DOHH2 (cell line): ENCODE measurements at regions not wholly inside any gene's neighbourhood (a gene's known extent, or its start where the extent isn't known, plus 50 kb on each side); places are given as distances from the start of the nearest gene placed in this dataset.

Experiments used
- H3F3A ChIP-seq: fragments of 200-600 bp; sonication (generic), shearing (Covaris generic); 2 replicates; pipeline ENCODE4 v1.6.0; 2016; ENCODE audit warnings: antibody characterized with exemption, mild to moderate bottlenecking; ENCODE audit not compliant: control insufficient read depth, insufficient read depth
- H3K27ac ChIP-seq: fragments of 200-600 bp; sonication (generic); 2 replicates; pipeline ENCODE4 v1.5.1; 2014; ENCODE audit warnings: low read depth, mild to moderate bottlenecking, low read length, moderate library complexity
- H3K27me3 ChIP-seq: fragments of 200-600 bp; sonication (generic); 2 replicates; pipeline ENCODE4 v1.6.1; 2014; ENCODE audit warnings: mild to moderate bottlenecking, low read length, mixed read lengths; ENCODE audit not compliant: control insufficient read depth
- H3K36me3 ChIP-seq: fragments of 200-600 bp; sonication (generic); 2 replicates; pipeline ENCODE4 v1.6.1; 2014; ENCODE audit warnings: mild to moderate bottlenecking, low read length, moderate library complexity, mixed read lengths; ENCODE audit not compliant: control insufficient read depth
- H3K4me1 ChIP-seq: fragments of 200-600 bp; sonication (generic); 2 replicates; pipeline ENCODE4 v1.6.1; 2014; ENCODE audit warnings: mild to moderate bottlenecking, low read length, mixed read lengths; ENCODE audit not compliant: control insufficient read depth
- H3K4me2 ChIP-seq: fragments of 200-600 bp; sonication (generic); 2 replicates; pipeline ENCODE4 v1.6.0; 2014; ENCODE audit warnings: mild to moderate bottlenecking, low read length, moderate library complexity
- H3K4me3 ChIP-seq: fragments of 200-600 bp; sonication (generic); 2 replicates; pipeline ENCODE4 v1.5.1; 2014; ENCODE audit warnings: mild to moderate bottlenecking, low read length, mixed read lengths
- H3K79me2 ChIP-seq: fragments of 200-600 bp; sonication (generic); 2 replicates; pipeline ENCODE4 v1.6.1; 2014; ENCODE audit warnings: mild to moderate bottlenecking, low read length, mixed read lengths; ENCODE audit not compliant: control insufficient read depth
- H3K9me2 ChIP-seq: fragments of 200-600 bp; sonication (generic); replicated peaks from 2 replicates; pipeline ENCODE4 v1.6.1; 2014; ENCODE audit warnings: mild to moderate bottlenecking, low read length, mixed read lengths; ENCODE audit not compliant: control insufficient read depth
- H3K9me3 ChIP-seq: fragments of 200-600 bp; sonication (generic); 2 replicates; pipeline ENCODE4 v1.6.1; 2014; ENCODE audit warnings: antibody characterized with exemption, low read length, mixed read lengths; ENCODE audit not compliant: control insufficient read depth, insufficient read depth
- H4K20me1 ChIP-seq: fragments of 200-600 bp; sonication (generic); 2 replicates; pipeline ENCODE4 v1.6.0; 2014; ENCODE audit warnings: low read depth, mild to moderate bottlenecking, antibody characterized with exemption, low read length, moderate library complexity; ENCODE audit not compliant: control insufficient read depth, insufficient read depth
- EZH2phosphoT487 ChIP-seq: fragments of 200-600 bp; sonication (generic); IDR thresholded peaks from 2 replicates; pipeline ENCODE4 v1.6.1; 2017; ENCODE audit warnings: borderline replicate concordance, mild to moderate bottlenecking, antibody characterized with exemption, low read length, moderate library complexity, mixed read lengths
- TF ChIP-seq, protein P1 (sequence below): fragments of 200-600 bp; sonication (generic); IDR thresholded peaks from one replicate; pipeline ENCODE4 v1.5.1; 2014; ENCODE audit warnings: antibody characterized with exemption, mild to moderate bottlenecking, low read depth, low read length; ENCODE audit not compliant: poor library complexity, severe bottlenecking

DNA sequence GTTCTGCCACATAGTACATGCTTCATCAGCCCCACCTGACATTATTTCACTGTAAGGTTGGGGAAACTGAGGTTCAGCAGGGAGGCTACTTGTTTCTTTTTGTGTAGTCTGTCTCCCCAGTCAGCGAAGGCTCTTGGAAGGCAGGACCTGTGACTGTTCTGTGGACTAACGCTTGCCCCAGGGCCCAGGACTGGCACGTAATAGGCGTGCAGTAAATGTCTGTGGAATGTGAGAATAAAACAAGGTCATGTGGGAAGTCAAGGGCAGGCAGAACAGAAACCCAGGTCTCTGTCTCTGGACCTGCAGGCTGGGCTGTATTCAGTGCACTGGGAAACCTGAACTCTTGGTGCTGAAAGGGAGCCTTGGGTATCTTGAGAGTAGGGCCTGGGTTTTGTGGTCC is 168.7 kb downstream of the RPS24 start:
- Histone ChIP-seq H3K4me1 (no peaks in the 10 kb centered on the region), H3K4me2 (no peak overlapping the region), H3F3A (no peaks in the 10 kb centered on the region), H3K9me3 (no peaks in the 10 kb centered on the region), H3K27ac (no peak overlapping the region), H3K4me3 (no peak overlapping the region), H3K9me2 (no peaks in the 10 kb centered on the region), H3K36me3 (no peaks in the 10 kb centered on the region), H4K20me1 (no peaks in the 10 kb centered on the region), H3K79me2 (no peaks in the 10 kb centered on the region), H3K27me3 (no peaks in the 10 kb centered on the region; the same call in 1 of the 2 replicates)
- no peak for TF ChIP-seq EZH2phosphoT487
- TF ChIP-seq, protein P1, sequence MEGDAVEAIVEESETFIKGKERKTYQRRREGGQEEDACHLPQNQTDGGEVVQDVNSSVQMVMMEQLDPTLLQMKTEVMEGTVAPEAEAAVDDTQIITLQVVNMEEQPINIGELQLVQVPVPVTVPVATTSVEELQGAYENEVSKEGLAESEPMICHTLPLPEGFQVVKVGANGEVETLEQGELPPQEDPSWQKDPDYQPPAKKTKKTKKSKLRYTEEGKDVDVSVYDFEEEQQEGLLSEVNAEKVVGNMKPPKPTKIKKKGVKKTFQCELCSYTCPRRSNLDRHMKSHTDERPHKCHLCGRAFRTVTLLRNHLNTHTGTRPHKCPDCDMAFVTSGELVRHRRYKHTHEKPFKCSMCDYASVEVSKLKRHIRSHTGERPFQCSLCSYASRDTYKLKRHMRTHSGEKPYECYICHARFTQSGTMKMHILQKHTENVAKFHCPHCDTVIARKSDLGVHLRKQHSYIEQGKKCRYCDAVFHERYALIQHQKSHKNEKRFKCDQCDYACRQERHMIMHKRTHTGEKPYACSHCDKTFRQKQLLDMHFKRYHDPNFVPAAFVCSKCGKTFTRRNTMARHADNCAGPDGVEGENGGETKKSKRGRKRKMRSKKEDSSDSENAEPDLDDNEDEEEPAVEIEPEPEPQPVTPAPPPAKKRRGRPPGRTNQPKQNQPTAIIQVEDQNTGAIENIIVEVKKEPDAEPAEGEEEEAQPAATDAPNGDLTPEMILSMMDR: no peak

DNA sequence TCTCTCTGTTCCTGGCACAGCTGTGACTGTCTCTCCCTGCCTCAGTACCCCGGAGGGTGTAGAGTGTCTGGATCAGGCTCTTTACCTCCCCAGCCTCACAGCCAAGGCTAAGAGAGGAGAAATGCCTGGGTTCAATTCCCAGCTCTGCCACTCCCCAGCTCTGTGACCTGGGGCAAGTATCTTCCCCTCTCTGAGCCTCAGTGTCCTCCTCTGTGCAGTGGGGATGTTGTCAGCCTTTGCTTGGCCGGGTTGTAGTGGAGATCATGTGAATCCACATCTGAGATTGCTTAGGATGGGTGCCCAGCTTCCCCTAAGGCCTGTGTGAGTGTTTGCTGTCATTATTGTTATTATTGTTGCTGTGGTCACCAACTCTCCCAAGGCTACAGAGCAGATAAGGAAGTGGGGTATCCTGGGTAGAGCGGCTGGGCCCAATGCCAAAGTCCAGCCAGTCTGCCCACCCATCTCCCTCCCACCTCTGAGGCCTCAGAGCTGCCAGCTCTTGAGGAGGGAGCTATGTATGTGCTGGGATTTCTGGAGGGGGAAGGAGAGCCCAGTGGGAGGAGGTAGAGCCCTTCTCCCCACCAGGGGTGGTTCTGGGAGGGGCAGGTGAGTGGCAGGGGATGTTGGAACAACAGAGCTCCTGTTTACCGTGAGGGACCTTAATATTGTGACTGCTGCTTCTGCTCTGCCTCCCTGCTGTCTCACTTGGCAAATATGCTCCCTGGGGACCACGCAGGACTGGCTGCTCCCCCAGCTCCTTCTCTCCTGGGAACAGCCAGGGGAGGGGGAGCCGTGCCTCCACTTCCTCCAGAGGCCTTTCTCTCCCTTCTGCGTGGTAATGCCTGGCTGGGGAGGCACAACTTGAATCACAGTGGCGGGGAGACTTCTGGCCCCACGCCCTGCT is 170.5 kb downstream of the RPS24 start:
- no peak overlapping the region for H3K27ac ChIP-seq
- no peak overlapping the region for H3K4me3 ChIP-seq
- no peaks in the 10 kb centered on the region for H3K4me1 ChIP-seq
- TF ChIP-seq, protein P1: no peak
- no peak for TF ChIP-seq EZH2phosphoT487
- H3K9me2 ChIP-seq: no peaks in the 10 kb centered on the region
- H3K4me2 ChIP-seq: no peak overlapping the region
- no peaks in the 10 kb centered on the region for H3K79me2 ChIP-seq
- no peaks in the 10 kb centered on the region for H3K36me3 ChIP-seq
- H3K27me3 ChIP-seq: no peaks in the 10 kb centered on the region
- H4K20me1 ChIP-seq: no peaks in the 10 kb centered on the region
- H3K9me3 ChIP-seq: no peaks in the 10 kb centered on the region
- H3F3A ChIP-seq: no peaks in the 10 kb centered on the region

DNA sequence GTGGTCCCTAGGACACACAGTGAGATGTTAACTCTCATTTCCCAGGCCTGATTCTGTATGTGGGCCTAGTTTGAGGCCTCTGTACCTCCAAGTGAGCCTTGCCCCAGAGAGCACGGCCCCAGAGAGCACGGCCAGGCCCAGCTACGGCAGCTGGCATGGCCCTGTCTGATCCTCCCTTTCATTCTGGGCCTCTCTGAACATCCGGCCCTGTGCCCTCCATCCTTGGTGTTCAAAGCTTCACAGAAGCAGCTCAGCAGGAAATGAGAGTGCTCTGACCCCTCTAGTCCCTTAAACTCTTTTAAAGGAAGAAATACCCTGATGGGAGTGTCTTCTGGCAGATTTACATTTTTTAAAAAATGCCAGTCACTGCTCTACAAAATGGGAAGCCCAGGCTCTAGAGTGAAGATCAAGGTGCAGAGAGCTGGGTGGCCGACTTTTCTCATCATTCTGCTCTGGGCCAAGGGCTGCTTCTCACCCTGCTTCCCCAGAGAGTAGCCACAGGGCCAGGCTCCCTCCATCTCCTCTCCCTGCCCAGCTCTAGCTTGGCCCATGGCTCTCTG is 171.9 kb downstream of the RPS24 start:
- no peaks in the 10 kb centered on the region for H3K9me3 ChIP-seq
- H3K79me2 ChIP-seq: no peaks in the 10 kb centered on the region
- H3K4me1 ChIP-seq: no peaks in the 10 kb centered on the region; the same call in 1 of the 2 replicates
- no peaks in the 10 kb centered on the region for H3K27me3 ChIP-seq
- no peaks in the 10 kb centered on the region for H3F3A ChIP-seq
- no peak for TF ChIP-seq EZH2phosphoT487
- TF ChIP-seq, protein P1: no peak
- H3K27ac ChIP-seq: no peak overlapping the region
- H3K9me2 ChIP-seq: no peaks in the 10 kb centered on the region
- H3K4me3 ChIP-seq: no peak overlapping the region
- H3K36me3 ChIP-seq: no peaks in the 10 kb centered on the region
- no peaks in the 10 kb centered on the region for H4K20me1 ChIP-seq
- no peak overlapping the region for H3K4me2 ChIP-seq
